ENCODE measurements at regions not wholly inside any gene's neighbourhood (a gene's known extent, or its start where the extent isn't known, plus 50 kb on each side); places are given as distances from the start of the nearest gene placed in this dataset.

- Histone ChIP-seq H3K27me3 (ENCODE audit: insufficient read depth, low read length, poor library complexity) (no peaks in the 10 kb centered on the region), H3K4me1 (ENCODE audit: control insufficient read depth, low read depth, low read length) (no peaks in the 10 kb centered on the region), H3K9ac (ENCODE audit: low read length) (no peak overlapping the region), H3K4ac (ENCODE audit: low read depth, low read length) (no peak overlapping the region), H3K79me1 (ENCODE audit: low read length) (no peaks in the 10 kb centered on the region), H2AK5ac (ENCODE audit: low read length) (no peak overlapping the region), H2BK15ac (replicated peaks; ENCODE audit: low read depth) (no peak overlapping the region), H3K4me2 (ENCODE audit: low read length) (no peak overlapping the region), H2BK5ac (ENCODE audit: low read length) (no peak overlapping the region), H3K18ac (ENCODE audit: low read length) (no peak overlapping the region), H3K27ac (ENCODE audit: low read depth, low read length) (no peak overlapping the region), H3K79me2 (ENCODE audit: control insufficient read depth, insufficient read depth, low read length) (no peaks in the 10 kb centered on the region), H3K56ac (ENCODE audit: low read length) (no peak overlapping the region), H4K8ac (ENCODE audit: low read depth, low read length) (no peak overlapping the region), H3K23ac (ENCODE audit: low read length) (no peak overlapping the region), H3K36me3 (ENCODE audit: control insufficient read depth, insufficient read depth, low read length) (no peaks in the 10 kb centered on the region), H2BK120ac (ENCODE audit: low read depth, low read length) (no peak overlapping the region), H3K4me3 (ENCODE audit: low read length) (no peak overlapping the region), H4K5ac (ENCODE audit: low read length) (no peak overlapping the region)
- WGBS (ENCODE audit: extremely low coverage, insufficient coverage, low lambda C conversion rate) = no CpG with 5 or more reads among the region's 10 CpGs
- DNase-seq = no peak
These were observed 148.6 kb upstream of the FIGN start for GRCh38 chr2:163884416-163884815.

- Histone ChIP-seq H2BK15ac (replicated peaks; ENCODE audit: low read depth) (no peak overlapping the region), H3K36me3 (ENCODE audit: control insufficient read depth, insufficient read depth, low read length) (no peaks in the 10 kb centered on the region), H3K4ac (ENCODE audit: low read depth, low read length) (no peak overlapping the region), H4K8ac (ENCODE audit: low read depth, low read length) (no peak overlapping the region), H3K27me3 (ENCODE audit: insufficient read depth, low read length, poor library complexity) (no peaks in the 10 kb centered on the region), H3K9ac (ENCODE audit: low read length) (no peak overlapping the region), H3K23ac (ENCODE audit: low read length) (no peak overlapping the region), H2AK5ac (ENCODE audit: low read length) (no peak overlapping the region), H3K18ac (ENCODE audit: low read length) (no peak overlapping the region), H3K56ac (ENCODE audit: low read length) (no peak overlapping the region), H3K79me1 (ENCODE audit: low read length) (no peaks in the 10 kb centered on the region), H2BK120ac (ENCODE audit: low read depth, low read length) (no peak overlapping the region), H3K27ac (ENCODE audit: low read depth, low read length) (no peak overlapping the region), H2BK5ac (ENCODE audit: low read length) (no peak overlapping the region), H3K4me1 (ENCODE audit: control insufficient read depth, low read depth, low read length) (no peaks in the 10 kb centered on the region), H3K4me3 (ENCODE audit: low read length) (no peak overlapping the region), H3K79me2 (ENCODE audit: control insufficient read depth, insufficient read depth, low read length) (no peaks in the 10 kb centered on the region), H4K5ac (ENCODE audit: low read length) (no peak overlapping the region), H3K4me2 (ENCODE audit: low read length) (no peak overlapping the region)
- no CpG with 5 or more reads among the region's 4 CpGs for WGBS (ENCODE audit: extremely low coverage, insufficient coverage, low lambda C conversion rate)
- peak; percentile 78 for DNase-seq
These were observed 142.9 kb upstream of the FIGN start for GRCh38 chr2:163878718-163879117.

GRCh38 chr2:163877316-163877715 is 141.5 kb upstream of the FIGN start:
- peak; percentile 10 for DNase-seq
- H3K27ac ChIP-seq (ENCODE audit: low read depth, low read length) = no peak overlapping the region

GRCh38 chr2:163863073-163863472 is 127.3 kb upstream of the FIGN start:
- no peak overlapping the region for H4K5ac ChIP-seq (ENCODE audit: low read length)
- H3K4ac ChIP-seq (ENCODE audit: low read depth, low read length) = no peak overlapping the region
- H3K4me1 ChIP-seq (ENCODE audit: control insufficient read depth, low read depth, low read length) = no peaks in the 10 kb centered on the region
- H2AK5ac ChIP-seq (ENCODE audit: low read length) = no peak overlapping the region
- H3K79me1 ChIP-seq (ENCODE audit: low read length) = no peaks in the 10 kb centered on the region
- no peak overlapping the region for H2BK5ac ChIP-seq (ENCODE audit: low read length)
- WGBS (ENCODE audit: extremely low coverage, insufficient coverage, low lambda C conversion rate) = no CpG with 5 or more reads among the region's 3 CpGs
- H2BK15ac ChIP-seq (replicated peaks; ENCODE audit: low read depth) = no peak overlapping the region
- no peaks in the 10 kb centered on the region for H3K79me2 ChIP-seq (ENCODE audit: control insufficient read depth, insufficient read depth, low read length)
- no peak overlapping the region for H3K56ac ChIP-seq (ENCODE audit: low read length)
- no peak for DNase-seq
- H3K4me3 ChIP-seq (ENCODE audit: low read length) = no peak overlapping the region
- no peak overlapping the region for H3K18ac ChIP-seq (ENCODE audit: low read length)
- no peak overlapping the region for H3K27ac ChIP-seq (ENCODE audit: low read depth, low read length)
- H4K8ac ChIP-seq (ENCODE audit: low read depth, low read length) = no peak overlapping the region
- H3K27me3 ChIP-seq (ENCODE audit: insufficient read depth, low read length, poor library complexity) = no peaks in the 10 kb centered on the region
- no peak overlapping the region for H3K23ac ChIP-seq (ENCODE audit: low read length)
- H3K9ac ChIP-seq (ENCODE audit: low read length) = no peak overlapping the region
- H2BK120ac ChIP-seq (ENCODE audit: low read depth, low read length) = no peak overlapping the region
- no peaks in the 10 kb centered on the region for H3K36me3 ChIP-seq (ENCODE audit: control insufficient read depth, insufficient read depth, low read length)
- no peak overlapping the region for H3K4me2 ChIP-seq (ENCODE audit: low read length)

More at GRCh38 chr2:163877316-163877715, 141.5 kb upstream of the FIGN start:
- H3K9ac ChIP-seq (ENCODE audit: low read length) = no peak overlapping the region
- no peak overlapping the region for H2BK120ac ChIP-seq (ENCODE audit: low read depth, low read length)
- H3K79me1 ChIP-seq (ENCODE audit: low read length) = no peaks in the 10 kb centered on the region
- H3K79me2 ChIP-seq (ENCODE audit: control insufficient read depth, insufficient read depth, low read length) = no peaks in the 10 kb centered on the region
- no peak overlapping the region for H4K5ac ChIP-seq (ENCODE audit: low read length)
- no peak overlapping the region for H3K4me3 ChIP-seq (ENCODE audit: low read length)
- no peaks in the 10 kb centered on the region for H3K36me3 ChIP-seq (ENCODE audit: control insufficient read depth, insufficient read depth, low read length)
- H2BK15ac ChIP-seq (replicated peaks; ENCODE audit: low read depth) = no peak overlapping the region
- no peak overlapping the region for H2AK5ac ChIP-seq (ENCODE audit: low read length)
- no peak overlapping the region for H3K23ac ChIP-seq (ENCODE audit: low read length)
- no peak overlapping the region for H2BK5ac ChIP-seq (ENCODE audit: low read length)
- no peaks in the 10 kb centered on the region for H3K4me1 ChIP-seq (ENCODE audit: control insufficient read depth, low read depth, low read length)
- H4K8ac ChIP-seq (ENCODE audit: low read depth, low read length) = no peak overlapping the region
- H3K56ac ChIP-seq (ENCODE audit: low read length) = no peak overlapping the region
- no peak overlapping the region for H3K4ac ChIP-seq (ENCODE audit: low read depth, low read length)
- WGBS (ENCODE audit: extremely low coverage, insufficient coverage, low lambda C conversion rate) = no CpG with 5 or more reads among the region's 3 CpGs
- no peak overlapping the region for H3K18ac ChIP-seq (ENCODE audit: low read length)
- no peaks in the 10 kb centered on the region for H3K27me3 ChIP-seq (ENCODE audit: insufficient read depth, low read length, poor library complexity)
- H3K4me2 ChIP-seq (ENCODE audit: low read length) = no peak overlapping the region

GRCh38 chr2:163859951-163860350 is 124.1 kb upstream of the FIGN start:
- H3K27me3 ChIP-seq (ENCODE audit: insufficient read depth, low read length, poor library complexity) = no peaks in the 10 kb centered on the region
- H3K4me3 ChIP-seq (ENCODE audit: low read length) = no peak overlapping the region
- no peaks in the 10 kb centered on the region for H3K79me1 ChIP-seq (ENCODE audit: low read length)
- no peak overlapping the region for H2AK5ac ChIP-seq (ENCODE audit: low read length)
- no peak overlapping the region for H3K56ac ChIP-seq (ENCODE audit: low read length)
- H3K27ac ChIP-seq (ENCODE audit: low read depth, low read length) = no peak overlapping the region
- H4K5ac ChIP-seq (ENCODE audit: low read length) = no peak overlapping the region
- H3K9ac ChIP-seq (ENCODE audit: low read length) = no peak overlapping the region
- DNase-seq = no peak
- no peaks in the 10 kb centered on the region for H3K79me2 ChIP-seq (ENCODE audit: control insufficient read depth, insufficient read depth, low read length)
- no peak overlapping the region for H2BK120ac ChIP-seq (ENCODE audit: low read depth, low read length)
- no peak overlapping the region for H3K23ac ChIP-seq (ENCODE audit: low read length)
- no peaks in the 10 kb centered on the region for H3K36me3 ChIP-seq (ENCODE audit: control insufficient read depth, insufficient read depth, low read length)
- no peak overlapping the region for H3K4me2 ChIP-seq (ENCODE audit: low read length)
- no peak overlapping the region for H3K4ac ChIP-seq (ENCODE audit: low read depth, low read length)
- no peak overlapping the region for H4K8ac ChIP-seq (ENCODE audit: low read depth, low read length)
- no peak overlapping the region for H2BK15ac ChIP-seq (replicated peaks; ENCODE audit: low read depth)
- H2BK5ac ChIP-seq (ENCODE audit: low read length) = no peak overlapping the region
- no peak overlapping the region for H3K18ac ChIP-seq (ENCODE audit: low read length)
- no peaks in the 10 kb centered on the region for H3K4me1 ChIP-seq (ENCODE audit: control insufficient read depth, low read depth, low read length)

GRCh38 chr2:163856941-163857340 is 121.1 kb upstream of the FIGN start:
- Histone ChIP-seq H3K4me3 (ENCODE audit: low read length) (no peak overlapping the region), H3K4me1 (ENCODE audit: control insufficient read depth, low read depth, low read length) (no peaks in the 10 kb centered on the region), H4K8ac (ENCODE audit: low read depth, low read length) (no peak overlapping the region), H3K18ac (ENCODE audit: low read length) (no peak overlapping the region), H3K9ac (ENCODE audit: low read length) (no peak overlapping the region), H3K27ac (ENCODE audit: low read depth, low read length) (no peak overlapping the region), H2AK5ac (ENCODE audit: low read length) (no peak overlapping the region), H3K27me3 (ENCODE audit: insufficient read depth, low read length, poor library complexity) (no peaks in the 10 kb centered on the region), H3K79me1 (ENCODE audit: low read length) (no peaks in the 10 kb centered on the region), H3K23ac (ENCODE audit: low read length) (no peak overlapping the region), H2BK120ac (ENCODE audit: low read depth, low read length) (no peak overlapping the region), H2BK15ac (replicated peaks; ENCODE audit: low read depth) (no peak overlapping the region), H3K36me3 (ENCODE audit: control insufficient read depth, insufficient read depth, low read length) (no peaks in the 10 kb centered on the region), H3K4ac (ENCODE audit: low read depth, low read length) (no peak overlapping the region), H3K79me2 (ENCODE audit: control insufficient read depth, insufficient read depth, low read length) (no peaks in the 10 kb centered on the region), H3K56ac (ENCODE audit: low read length) (no peak overlapping the region), H3K4me2 (ENCODE audit: low read length) (no peak overlapping the region), H4K5ac (ENCODE audit: low read length) (no peak overlapping the region), H2BK5ac (ENCODE audit: low read length) (no peak overlapping the region)
- DNase-seq = no peak
- no CpG with 5 or more reads among the region's 2 CpGs for WGBS (ENCODE audit: extremely low coverage, insufficient coverage, low lambda C conversion rate)

Data from mesendoderm (in vitro differentiated cells).